ENCODE measurements at regions not wholly inside any gene's neighbourhood (a gene's known extent, or its start where the extent isn't known, plus 50 kb on each side); places are given as distances from the start of the nearest gene placed in this dataset.

DNA sequence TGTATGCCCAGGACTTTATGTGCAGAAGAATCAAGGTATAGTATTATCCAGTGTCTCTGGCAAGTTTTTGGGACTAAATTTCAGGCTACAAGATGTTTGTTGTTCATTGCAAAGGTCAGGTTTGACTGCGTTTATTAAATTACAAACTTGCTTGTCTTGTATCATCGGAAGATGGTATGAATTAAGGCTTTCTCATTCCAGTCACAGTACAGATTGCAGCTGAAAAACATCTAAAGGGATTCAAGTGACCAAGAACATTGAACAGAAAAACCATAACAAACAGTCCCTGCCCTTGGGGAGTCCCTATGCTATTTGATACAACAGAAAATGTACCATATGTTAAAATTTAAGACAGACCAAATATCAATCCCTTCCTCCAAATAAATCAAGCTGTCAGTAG, 244.7 kb upstream of the TNC start:
- H3K36me3 ChIP-seq (replicated peaks in 1 of 2; ENCODE audit: control insufficient read depth in 1 of 2, insufficient read depth in 2 of 2, low read length in 1 of 2), result no peaks in the 10 kb centered on the region
- H3K4me3 ChIP-seq (ENCODE audit: low read depth in 2 of 2, low read length in 1 of 2), result no peak overlapping the region
- no peak overlapping the region for H3K4me2 ChIP-seq
- H3K9me3 ChIP-seq, result no peaks in the 10 kb centered on the region
- H3K9me2 ChIP-seq, result no peaks in the 10 kb centered on the region
- H3F3A ChIP-seq (replicated peaks; ENCODE audit: insufficient read depth), result peaks cover 3% of the 10 kb centered on the region
- no peak for TF ChIP-seq RXRA (IDR thresholded peaks at IDR 0.05; ENCODE audit: borderline replicate concordance, low read depth)
- TF ChIP-seq RCOR1 (IDR thresholded peaks at IDR 0.05; ENCODE audit: low read length), result no peak
- no peak for TF ChIP-seq POLR2AphosphoS5 (IDR thresholded peaks at IDR 0.05; ENCODE audit: low read depth, low read length)
- TF ChIP-seq, protein P1, sequence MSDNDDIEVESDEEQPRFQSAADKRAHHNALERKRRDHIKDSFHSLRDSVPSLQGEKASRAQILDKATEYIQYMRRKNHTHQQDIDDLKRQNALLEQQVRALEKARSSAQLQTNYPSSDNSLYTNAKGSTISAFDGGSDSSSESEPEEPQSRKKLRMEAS (IDR thresholded peaks at IDR 0.05; ENCODE audit: low read depth), result no peak
- no peak for TF ChIP-seq NRF1 (IDR thresholded peaks at IDR 0.05; ENCODE audit: low read depth, low read length)
- TF ChIP-seq, protein P2, sequence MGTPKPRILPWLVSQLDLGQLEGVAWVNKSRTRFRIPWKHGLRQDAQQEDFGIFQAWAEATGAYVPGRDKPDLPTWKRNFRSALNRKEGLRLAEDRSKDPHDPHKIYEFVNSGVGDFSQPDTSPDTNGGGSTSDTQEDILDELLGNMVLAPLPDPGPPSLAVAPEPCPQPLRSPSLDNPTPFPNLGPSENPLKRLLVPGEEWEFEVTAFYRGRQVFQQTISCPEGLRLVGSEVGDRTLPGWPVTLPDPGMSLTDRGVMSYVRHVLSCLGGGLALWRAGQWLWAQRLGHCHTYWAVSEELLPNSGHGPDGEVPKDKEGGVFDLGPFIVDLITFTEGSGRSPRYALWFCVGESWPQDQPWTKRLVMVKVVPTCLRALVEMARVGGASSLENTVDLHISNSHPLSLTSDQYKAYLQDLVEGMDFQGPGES (IDR thresholded peaks at IDR 0.05; ENCODE audit: low read depth, low read length), result no peak
- no peak for TF ChIP-seq SMC3 (IDR thresholded peaks at IDR 0.05; ENCODE audit: low read depth, low read length)
- TF ChIP-seq, protein P3, sequence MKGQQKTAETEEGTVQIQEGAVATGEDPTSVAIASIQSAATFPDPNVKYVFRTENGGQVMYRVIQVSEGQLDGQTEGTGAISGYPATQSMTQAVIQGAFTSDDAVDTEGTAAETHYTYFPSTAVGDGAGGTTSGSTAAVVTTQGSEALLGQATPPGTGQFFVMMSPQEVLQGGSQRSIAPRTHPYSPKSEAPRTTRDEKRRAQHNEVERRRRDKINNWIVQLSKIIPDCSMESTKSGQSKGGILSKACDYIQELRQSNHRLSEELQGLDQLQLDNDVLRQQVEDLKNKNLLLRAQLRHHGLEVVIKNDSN (IDR thresholded peaks at IDR 0.05; ENCODE audit: borderline replicate concordance, low read depth), result no peak
- TF ChIP-seq YY1 (IDR thresholded peaks at IDR 0.05; ENCODE audit: low read depth), result no peak
- no peak for TF ChIP-seq FOSL2 (IDR thresholded peaks at IDR 0.05; ENCODE audit: borderline replicate concordance, low read depth)
- WGBS (ENCODE audit: low lambda C conversion rate), result 93% methylated on average over 2 of the region's 2 CpGs
- H2AFZ ChIP-seq (ENCODE audit: low read depth), result no peak overlapping the region
- no peaks in the 10 kb centered on the region for H3K27me3 ChIP-seq (ENCODE audit: insufficient read depth)
- peaks cover 2 to 21% of the 10 kb centered on the region in 2 experiments; a peak in 3 of 4 replicates for H3K4me1 ChIP-seq (ENCODE audit: control insufficient read depth in 1 of 2, insufficient read depth in 2 of 2, low read depth in 1 of 2, low read length in 1 of 2)
- no peak overlapping the region for H3K9ac ChIP-seq
- no peak overlapping the region for H3K27ac ChIP-seq (ENCODE audit: low read depth in 2 of 2, low read length in 1 of 2)
- H4K20me1 ChIP-seq (ENCODE audit: insufficient read depth), result no peaks in the 10 kb centered on the region
- H3K79me2 ChIP-seq (ENCODE audit: insufficient read depth), result no peaks in the 10 kb centered on the region
- POLR2A ChIA-PET, result no interaction called here
- CTCF ChIA-PET, result no interaction called here
- DNase-seq, result no peak

DNA sequence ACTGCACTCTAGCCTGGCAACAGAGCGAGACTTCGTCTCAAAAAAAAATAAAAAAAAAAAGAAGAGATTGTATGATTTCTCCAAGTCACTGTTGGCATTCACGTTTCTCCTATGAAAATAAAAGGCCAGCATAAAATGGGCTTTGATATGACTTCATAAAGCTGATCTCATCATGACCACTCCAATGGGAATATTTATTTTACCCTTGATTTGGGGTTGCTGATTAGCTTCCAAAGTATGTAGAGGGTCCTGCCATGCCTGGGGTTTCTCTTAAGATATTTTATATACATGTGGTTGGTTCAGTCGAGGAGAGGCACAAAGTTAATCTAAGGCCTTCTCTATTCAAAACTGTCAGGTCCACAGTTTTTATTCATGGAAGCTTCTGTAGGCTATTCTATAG, 247.0 kb upstream of the TNC start:
- H3K9ac ChIP-seq, result no peak overlapping the region
- H3K4me2 ChIP-seq, result no peak overlapping the region
- WGBS (ENCODE audit: low lambda C conversion rate), result 89% methylated on average over 4 of the region's 4 CpGs
- H3K9me3 ChIP-seq, result no peaks in the 10 kb centered on the region
- no peak overlapping the region for H3K27ac ChIP-seq (ENCODE audit: low read depth in 2 of 2, low read length in 1 of 2)
- CTCF ChIA-PET, result interaction anchor here (0.6 kb wide), 1 partner anchor 15 kb away, joined by 3 read pairs; no protein-coding TSS in a partner anchor
- no peaks in the 10 kb centered on the region for H3K27me3 ChIP-seq (ENCODE audit: insufficient read depth)
- H3K79me2 ChIP-seq (ENCODE audit: insufficient read depth), result no peaks in the 10 kb centered on the region
- H2AFZ ChIP-seq (ENCODE audit: low read depth), result no peak overlapping the region
- H3K4me3 ChIP-seq (ENCODE audit: low read depth in 2 of 2, low read length in 1 of 2), result no peak overlapping the region
- no peak for DNase-seq
- H3K36me3 ChIP-seq (replicated peaks in 1 of 2; ENCODE audit: control insufficient read depth in 1 of 2, insufficient read depth in 2 of 2, low read length in 1 of 2), result no peaks in the 10 kb centered on the region
- no peaks in the 10 kb centered on the region for H4K20me1 ChIP-seq (ENCODE audit: insufficient read depth)
- POLR2A ChIA-PET, result no interaction called here
- H3F3A ChIP-seq (replicated peaks; ENCODE audit: insufficient read depth), result peaks cover 18% of the 10 kb centered on the region
- H3K9me2 ChIP-seq, result no peaks in the 10 kb centered on the region
- H3K4me1 ChIP-seq (ENCODE audit: control insufficient read depth in 1 of 2, insufficient read depth in 2 of 2, low read depth in 1 of 2, low read length in 1 of 2), result peaks cover 13 to 40% of the 10 kb centered on the region in 2 experiments; a peak in 3 of 4 replicates
- TF ChIP-seq, protein P2 (IDR thresholded peaks at IDR 0.05; ENCODE audit: low read depth, low read length), result no peak
- TF ChIP-seq MXI1 (IDR thresholded peaks at IDR 0.05; ENCODE audit: low read depth, low read length) (no peak), MEF2A (IDR thresholded peaks at IDR 0.05; ENCODE audit: borderline replicate concordance, low read depth) (no peak), CHD2 (IDR thresholded peaks at IDR 0.05; ENCODE audit: low read length, partially characterized antibody) (no peak), RFX5 (IDR thresholded peaks at IDR 0.05; ENCODE audit: low read length) (no peak), GABPA (IDR thresholded peaks at IDR 0.05; ENCODE audit: low read depth) (no peak), EP300 (IDR thresholded peaks at IDR 0.05; ENCODE audit: borderline replicate concordance in 1 of 2, low read depth in 1 of 2, low read length in 1 of 2) (no peak), TAF1 (IDR thresholded peaks at IDR 0.05; ENCODE audit: borderline replicate concordance, low read depth, low read length) (no peak), RCOR1 (IDR thresholded peaks at IDR 0.05; ENCODE audit: low read length) (no peak), SIN3A (IDR thresholded peaks at IDR 0.05; ENCODE audit: borderline replicate concordance, low read depth, low read length) (no peak), FOSL2 (IDR thresholded peaks at IDR 0.05; ENCODE audit: borderline replicate concordance, low read depth) (no peak), YY1 (IDR thresholded peaks at IDR 0.05; ENCODE audit: low read depth) (no peak), RAD21 (IDR thresholded peaks at IDR 0.05; ENCODE audit: low read length) (no peak), GATA2 (CRISPR knock-in tag; IDR thresholded peaks at IDR 0.05) (no peak)
- TF ChIP-seq, protein P4, sequence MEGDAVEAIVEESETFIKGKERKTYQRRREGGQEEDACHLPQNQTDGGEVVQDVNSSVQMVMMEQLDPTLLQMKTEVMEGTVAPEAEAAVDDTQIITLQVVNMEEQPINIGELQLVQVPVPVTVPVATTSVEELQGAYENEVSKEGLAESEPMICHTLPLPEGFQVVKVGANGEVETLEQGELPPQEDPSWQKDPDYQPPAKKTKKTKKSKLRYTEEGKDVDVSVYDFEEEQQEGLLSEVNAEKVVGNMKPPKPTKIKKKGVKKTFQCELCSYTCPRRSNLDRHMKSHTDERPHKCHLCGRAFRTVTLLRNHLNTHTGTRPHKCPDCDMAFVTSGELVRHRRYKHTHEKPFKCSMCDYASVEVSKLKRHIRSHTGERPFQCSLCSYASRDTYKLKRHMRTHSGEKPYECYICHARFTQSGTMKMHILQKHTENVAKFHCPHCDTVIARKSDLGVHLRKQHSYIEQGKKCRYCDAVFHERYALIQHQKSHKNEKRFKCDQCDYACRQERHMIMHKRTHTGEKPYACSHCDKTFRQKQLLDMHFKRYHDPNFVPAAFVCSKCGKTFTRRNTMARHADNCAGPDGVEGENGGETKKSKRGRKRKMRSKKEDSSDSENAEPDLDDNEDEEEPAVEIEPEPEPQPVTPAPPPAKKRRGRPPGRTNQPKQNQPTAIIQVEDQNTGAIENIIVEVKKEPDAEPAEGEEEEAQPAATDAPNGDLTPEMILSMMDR (IDR thresholded peaks at IDR 0.05), result no peak
- TF ChIP-seq, protein P3 (IDR thresholded peaks at IDR 0.05; ENCODE audit: borderline replicate concordance, low read depth), result no peak

Measured in SK-N-SH (cell line).